ENCODE measurements at regions not wholly inside any gene's neighbourhood (a gene's known extent, or its start where the extent isn't known, plus 50 kb on each side); places are given as distances from the start of the nearest gene placed in this dataset.

GRCh38 chr10:105885495-105885894, 1244.4 kb downstream of the SORCS3 start (continued):
- no peak for TF ChIP-seq ETS1 (IDR thresholded peaks at IDR 0.05)
- TF ChIP-seq, protein P1, sequence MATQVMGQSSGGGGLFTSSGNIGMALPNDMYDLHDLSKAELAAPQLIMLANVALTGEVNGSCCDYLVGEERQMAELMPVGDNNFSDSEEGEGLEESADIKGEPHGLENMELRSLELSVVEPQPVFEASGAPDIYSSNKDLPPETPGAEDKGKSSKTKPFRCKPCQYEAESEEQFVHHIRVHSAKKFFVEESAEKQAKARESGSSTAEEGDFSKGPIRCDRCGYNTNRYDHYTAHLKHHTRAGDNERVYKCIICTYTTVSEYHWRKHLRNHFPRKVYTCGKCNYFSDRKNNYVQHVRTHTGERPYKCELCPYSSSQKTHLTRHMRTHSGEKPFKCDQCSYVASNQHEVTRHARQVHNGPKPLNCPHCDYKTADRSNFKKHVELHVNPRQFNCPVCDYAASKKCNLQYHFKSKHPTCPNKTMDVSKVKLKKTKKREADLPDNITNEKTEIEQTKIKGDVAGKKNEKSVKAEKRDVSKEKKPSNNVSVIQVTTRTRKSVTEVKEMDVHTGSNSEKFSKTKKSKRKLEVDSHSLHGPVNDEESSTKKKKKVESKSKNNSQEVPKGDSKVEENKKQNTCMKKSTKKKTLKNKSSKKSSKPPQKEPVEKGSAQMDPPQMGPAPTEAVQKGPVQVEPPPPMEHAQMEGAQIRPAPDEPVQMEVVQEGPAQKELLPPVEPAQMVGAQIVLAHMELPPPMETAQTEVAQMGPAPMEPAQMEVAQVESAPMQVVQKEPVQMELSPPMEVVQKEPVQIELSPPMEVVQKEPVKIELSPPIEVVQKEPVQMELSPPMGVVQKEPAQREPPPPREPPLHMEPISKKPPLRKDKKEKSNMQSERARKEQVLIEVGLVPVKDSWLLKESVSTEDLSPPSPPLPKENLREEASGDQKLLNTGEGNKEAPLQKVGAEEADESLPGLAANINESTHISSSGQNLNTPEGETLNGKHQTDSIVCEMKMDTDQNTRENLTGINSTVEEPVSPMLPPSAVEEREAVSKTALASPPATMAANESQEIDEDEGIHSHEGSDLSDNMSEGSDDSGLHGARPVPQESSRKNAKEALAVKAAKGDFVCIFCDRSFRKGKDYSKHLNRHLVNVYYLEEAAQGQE (IDR thresholded peaks at IDR 0.05; ENCODE audit: unreplicated experiment): no peak
- no peak for TF ChIP-seq EZH2phosphoT487 (IDR thresholded peaks at IDR 0.05; ENCODE audit: unreplicated experiment)
- no peak for TF ChIP-seq NANOG (IDR thresholded peaks at IDR 0.05; ENCODE audit: borderline replicate concordance)
- no peak for TF ChIP-seq JUNB (IDR thresholded peaks at IDR 0.05; ENCODE audit: unreplicated experiment)

- H2AFZ ChIP-seq: no peak overlapping the region
- peaks cover 2% of the 10 kb centered on the region; the same call in 1 of the 3 replicates for H3K4me1 Mint-ChIP-seq
- no peak overlapping the region for H3K27ac Mint-ChIP-seq
- TF ChIP-seq, protein P1 (IDR thresholded peaks at IDR 0.05; ENCODE audit: unreplicated experiment): no peak
- TF ChIP-seq JUNB (IDR thresholded peaks at IDR 0.05; ENCODE audit: unreplicated experiment) (no peak), CREB1 (CRISPR knock-in tag; IDR thresholded peaks at IDR 0.05; ENCODE audit: low read depth) (no peak), ZNF114 (CRISPR knock-in tag; IDR thresholded peaks at IDR 0.05) (no peak), ZNF462 (CRISPR knock-in tag; IDR thresholded peaks at IDR 0.05) (no peak)
- TF ChIP-seq, protein P2, sequence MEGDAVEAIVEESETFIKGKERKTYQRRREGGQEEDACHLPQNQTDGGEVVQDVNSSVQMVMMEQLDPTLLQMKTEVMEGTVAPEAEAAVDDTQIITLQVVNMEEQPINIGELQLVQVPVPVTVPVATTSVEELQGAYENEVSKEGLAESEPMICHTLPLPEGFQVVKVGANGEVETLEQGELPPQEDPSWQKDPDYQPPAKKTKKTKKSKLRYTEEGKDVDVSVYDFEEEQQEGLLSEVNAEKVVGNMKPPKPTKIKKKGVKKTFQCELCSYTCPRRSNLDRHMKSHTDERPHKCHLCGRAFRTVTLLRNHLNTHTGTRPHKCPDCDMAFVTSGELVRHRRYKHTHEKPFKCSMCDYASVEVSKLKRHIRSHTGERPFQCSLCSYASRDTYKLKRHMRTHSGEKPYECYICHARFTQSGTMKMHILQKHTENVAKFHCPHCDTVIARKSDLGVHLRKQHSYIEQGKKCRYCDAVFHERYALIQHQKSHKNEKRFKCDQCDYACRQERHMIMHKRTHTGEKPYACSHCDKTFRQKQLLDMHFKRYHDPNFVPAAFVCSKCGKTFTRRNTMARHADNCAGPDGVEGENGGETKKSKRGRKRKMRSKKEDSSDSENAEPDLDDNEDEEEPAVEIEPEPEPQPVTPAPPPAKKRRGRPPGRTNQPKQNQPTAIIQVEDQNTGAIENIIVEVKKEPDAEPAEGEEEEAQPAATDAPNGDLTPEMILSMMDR (conservative IDR thresholded peaks at IDR 0.05; ENCODE audit: low read depth in 2 of 2): no peak
Observed at GRCh38 chr10:105879401-105879800, 1238.3 kb downstream of the SORCS3 start.

More at GRCh38 chr10:105879401-105879800, 1238.3 kb downstream of the SORCS3 start:
- H3K79me2 ChIP-seq (replicated peaks; ENCODE audit: insufficient read depth): no peaks in the 10 kb centered on the region
- no peak overlapping the region for H3K4me3 ChIP-seq
- Mint-ChIP-seq H3K4me3 (no peak overlapping the region), H3K36me3 (ENCODE audit: low read depth) (no peaks in the 10 kb centered on the region), H3K9me3 (no peaks in the 10 kb centered on the region; the same call in 2 of the 3 replicates), H3K27me3 (ENCODE audit: insufficient read depth, low read depth, poor library complexity) (no peaks in the 10 kb centered on the region)
- H3K36me3 ChIP-seq (ENCODE audit: insufficient read depth): no peaks in the 10 kb centered on the region
- no peak overlapping the region for H3K27ac ChIP-seq (ENCODE audit: low read depth)
- ATAC-seq (no peak), DNase-seq (ENCODE audit: low spot score) (no peak)
- no peaks in the 10 kb centered on the region for H3K4me1 ChIP-seq (ENCODE audit: insufficient read depth)
- no peaks in the 10 kb centered on the region for H3K27me3 ChIP-seq (ENCODE audit: insufficient read depth)
- H3F3A ChIP-seq (replicated peaks; ENCODE audit: low read depth): no peaks in the 10 kb centered on the region
- no peak overlapping the region for H3K4me2 ChIP-seq
- H3K9me2 ChIP-seq (ENCODE audit: insufficient read depth): no peaks in the 10 kb centered on the region
- H4K20me1 ChIP-seq (replicated peaks; ENCODE audit: insufficient read depth): no peaks in the 10 kb centered on the region

Measured in GM23338 (cell line).